Breast epithelium (tissue), 3 donors: ENCODE measurements at regions not wholly inside any gene's neighbourhood (a gene's known extent, or its start where the extent isn't known, plus 50 kb on each side); places are given as distances from the start of the nearest gene placed in this dataset.

Source experiments
- CTCF ChIP-seq, 3 donors: fragments of 450-650 bp; IDR thresholded peaks; one replicate each; pipeline ENCODE4 v1.5.1; 2016 to 2017; ENCODE audit warnings: antibody characterized with exemption in 3 of 3, mild to moderate bottlenecking in 3 of 3, moderate library complexity in 3 of 3
- POLR2AphosphoS5 ChIP-seq, 3 donors: sonication (generic); formaldehyde crosslinking; IDR thresholded peaks; one replicate each; pipeline ENCODE4 v1.6.1; 2017; ENCODE audit warnings: antibody characterized with exemption in 3 of 3

DNA sequence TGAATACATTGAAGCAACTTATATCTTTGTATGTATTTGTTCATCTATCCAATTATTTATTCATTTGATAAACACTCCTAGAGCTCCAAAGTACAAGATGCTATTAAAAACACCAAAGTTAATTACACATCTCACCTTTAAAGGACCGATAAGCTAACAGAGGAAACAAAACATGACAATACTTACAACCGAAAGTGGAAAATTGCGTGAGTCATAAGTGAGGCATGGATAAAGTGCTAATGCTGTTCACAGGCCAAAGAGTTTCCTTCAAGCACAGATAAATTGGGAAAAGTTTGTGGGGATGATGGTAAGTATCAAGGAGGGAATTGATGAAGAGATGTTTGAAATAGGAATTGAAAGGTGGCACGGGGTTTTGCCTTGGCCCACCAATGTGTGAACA is 172.8 kb upstream of the KITLG start:
- TF ChIP-seq POLR2AphosphoS5 (IDR thresholded peaks at IDR 0.05) = no peak
- TF ChIP-seq CTCF (IDR thresholded peaks at IDR 0.05) = no peak
